Muscle of back (tissue), 3 donors: ENCODE measurements at regions not wholly inside any gene's neighbourhood (a gene's known extent, or its start where the extent isn't known, plus 50 kb on each side); places are given as distances from the start of the nearest gene placed in this dataset.
"Not testable (repeated sequence)": the region's sequence is repeated elsewhere in the genome, so short reads cannot be mapped to it uniquely, and the experiment has no call there.

Experiments used
- DNase-seq, 3 donors: peaks; one replicate each; pipeline versions ENCODE4 v3.0.0 to v3.0.0-alpha.2; 2013

GRCh38 chr12:131389054-131390013 lies 321.6 kb upstream of the SFSWAP start:
- no peak for DNase-seq

DNA sequence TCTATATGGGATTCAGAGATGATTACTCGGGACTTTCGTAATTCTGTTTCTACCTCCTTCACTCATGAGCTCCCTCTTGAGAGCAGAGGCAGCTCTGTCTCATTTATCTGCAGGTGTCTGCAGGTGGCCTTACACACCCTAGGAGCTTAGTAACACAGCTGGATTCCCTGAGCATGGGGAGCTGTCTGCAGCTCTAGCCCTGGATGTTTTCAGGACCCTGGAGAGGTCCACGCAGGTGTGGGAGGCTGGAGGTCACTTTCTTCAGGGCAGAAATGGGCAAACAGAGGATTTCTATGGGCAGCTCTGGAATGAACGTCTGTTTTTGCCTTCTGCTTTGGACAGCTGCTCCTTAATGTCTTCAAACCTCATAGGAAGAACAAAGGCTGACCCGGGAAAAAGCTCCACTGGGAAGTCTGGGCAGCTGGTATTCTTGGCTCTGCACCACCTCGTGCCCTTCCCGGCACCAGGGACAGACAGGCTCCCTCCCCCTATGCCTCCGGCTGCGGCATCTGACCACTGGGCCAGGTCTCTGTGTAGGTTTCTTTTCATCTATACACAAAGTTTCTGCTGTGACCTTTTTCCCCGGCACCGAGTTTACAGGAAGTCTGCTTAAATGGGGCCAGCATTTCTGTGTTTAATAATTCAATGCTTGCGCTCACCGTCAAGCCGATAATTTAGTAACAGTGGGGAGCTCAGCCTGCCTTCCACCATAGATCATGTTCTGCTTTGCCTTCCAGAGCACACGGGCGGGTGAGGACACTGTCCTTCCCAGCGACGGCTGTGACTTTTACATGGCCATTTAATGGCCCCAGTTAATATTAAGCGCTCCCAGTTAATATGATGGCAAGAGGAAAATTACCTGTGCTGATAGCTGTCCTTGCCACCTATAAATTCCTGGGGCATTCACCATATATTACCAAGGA lies 320.2 kb upstream of the SFSWAP start:
- DNase-seq = peak in 2 of 3 donors; percentile 27 to 46

GRCh38 chr12:131391399-131391798 lies 319.5 kb upstream of the SFSWAP start:
- no peak for DNase-seq

DNA sequence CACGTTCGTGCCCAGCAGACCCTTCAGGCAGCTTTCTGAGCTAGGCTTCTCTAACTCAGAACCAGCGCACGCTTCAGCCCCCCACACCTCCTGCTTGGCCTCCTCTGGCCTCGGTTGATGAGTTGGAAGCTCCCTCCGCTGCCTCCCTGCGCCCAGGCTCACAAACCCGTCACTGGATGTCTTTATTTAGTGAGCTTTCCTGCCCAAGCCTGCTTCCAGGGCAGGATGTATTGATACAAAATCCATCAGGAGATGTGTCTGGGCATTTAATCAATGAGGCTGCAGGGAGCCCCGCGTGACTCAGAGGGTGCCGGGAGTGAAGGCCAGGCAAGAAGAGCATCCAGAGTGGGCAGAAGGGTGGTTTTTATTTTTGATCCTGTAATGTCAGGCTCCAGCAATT lies 316.1 kb upstream of the SFSWAP start:
- not testable (repeated sequence) for DNase-seq

DNA sequence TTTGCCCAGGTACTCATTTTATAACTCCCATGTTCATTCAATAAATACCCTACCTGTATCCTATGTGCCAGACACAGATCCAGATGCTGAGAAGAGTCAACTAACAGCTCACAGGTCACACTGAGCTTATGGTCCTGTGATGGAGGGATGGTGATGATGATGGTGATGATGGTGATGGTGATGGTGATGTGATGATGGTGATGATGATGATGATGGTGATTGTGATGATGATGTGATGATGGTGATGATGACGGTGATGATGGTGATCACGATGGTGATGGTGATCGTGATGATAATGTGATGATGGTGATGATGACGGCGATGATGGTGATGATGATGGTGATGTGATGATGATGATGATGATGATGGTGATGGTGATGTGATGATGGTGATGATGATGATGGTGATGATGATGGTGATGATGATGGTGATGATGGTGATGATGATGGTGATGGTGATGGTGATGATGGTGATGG lies 315.6 kb upstream of the SFSWAP start:
- DNase-seq = not testable (repeated sequence)

DNA sequence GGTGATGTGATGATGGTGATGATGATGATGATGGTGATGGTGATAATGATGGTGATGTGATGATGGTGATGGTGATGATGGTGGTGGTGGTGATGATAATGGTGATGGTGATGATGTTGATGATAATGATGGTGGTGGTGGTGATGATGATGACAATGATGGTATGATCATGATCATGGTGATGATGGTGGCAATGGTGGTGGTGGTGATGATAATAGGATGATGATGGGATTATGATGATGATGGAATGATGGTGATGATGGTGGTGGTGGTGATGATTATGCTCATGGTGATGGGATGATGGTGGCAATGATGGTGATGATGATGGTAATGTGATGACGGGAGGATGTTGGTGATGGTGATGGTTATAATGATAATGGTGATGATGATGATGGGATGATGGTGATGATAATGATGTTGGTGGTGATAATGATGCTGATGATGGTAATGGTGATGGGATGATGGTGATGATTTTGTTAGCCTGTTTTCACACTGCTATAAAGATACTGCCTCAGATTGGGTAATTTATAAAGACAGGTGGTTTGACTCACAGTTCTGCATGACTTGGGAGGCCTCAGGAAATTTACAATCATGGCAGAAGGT lies 314.8 kb upstream of the SFSWAP start:
- no peak for DNase-seq

- DNase-seq = no peak
Measured at GRCh38 chr12:131397493-131398181, 313.3 kb upstream of the SFSWAP start.

GRCh38 chr12:131399000-131399399 lies 311.9 kb upstream of the SFSWAP start:
- no peak for DNase-seq

- DNase-seq = not testable (repeated sequence)
Measured at GRCh38 chr12:131400668-131401294, 310.1 kb upstream of the SFSWAP start.

DNA sequence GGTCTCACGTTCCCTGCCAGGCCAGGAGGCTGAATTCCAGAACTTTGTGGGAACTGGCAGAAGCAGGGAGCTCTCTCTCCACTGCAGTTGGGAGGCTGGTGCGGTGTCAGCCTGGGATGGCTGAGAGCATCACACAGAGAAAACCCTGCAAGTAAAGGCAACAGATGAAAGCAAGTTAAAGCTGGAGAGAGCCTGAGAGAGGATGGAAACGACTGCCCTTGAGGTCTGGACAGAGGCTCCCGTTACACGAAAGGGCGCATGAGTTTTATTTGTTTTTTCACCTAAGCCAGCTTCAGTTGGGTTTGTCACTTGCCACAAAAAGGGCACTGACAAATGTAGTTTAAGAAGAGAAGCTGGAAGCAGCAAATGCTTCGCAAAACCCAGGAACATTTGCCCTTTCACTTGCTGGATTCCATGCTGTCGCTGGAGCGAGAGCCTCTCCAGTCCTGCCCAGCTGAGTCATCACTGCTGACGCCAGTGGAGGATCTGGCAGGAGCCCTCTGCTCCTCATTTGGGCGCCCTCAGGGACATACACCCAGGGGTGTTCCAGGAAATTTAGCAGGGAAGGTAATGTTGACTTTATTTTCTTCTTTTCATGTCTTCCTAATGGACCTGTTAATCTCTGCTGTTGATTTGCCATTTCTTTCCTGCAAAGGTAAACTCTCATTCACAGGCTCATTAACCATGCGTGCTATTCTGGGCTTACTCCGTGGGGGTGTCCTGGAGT lies 308.8 kb upstream of the SFSWAP start:
- not testable (repeated sequence) for DNase-seq

- no peak for DNase-seq
Measured at GRCh38 chr12:131402781-131403396, 308.0 kb upstream of the SFSWAP start.

DNA sequence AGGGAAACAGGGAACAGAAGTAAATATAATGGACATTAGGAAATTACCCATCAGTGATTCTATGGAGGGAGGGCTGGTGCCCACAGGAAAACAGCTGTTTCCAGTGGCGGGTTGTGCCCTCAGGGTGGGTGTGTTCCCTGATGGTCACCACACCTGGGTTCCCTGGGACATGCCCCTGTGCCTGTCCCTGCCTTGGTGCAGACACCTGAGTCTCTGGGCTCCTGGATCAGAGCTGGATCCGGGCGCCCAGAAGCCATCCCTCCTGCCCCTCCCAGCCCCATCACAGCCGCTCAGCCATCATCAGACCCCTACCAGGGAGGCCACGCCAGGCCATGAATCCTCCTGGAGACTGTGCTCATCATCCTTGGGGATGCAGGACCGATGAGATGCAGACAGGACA lies 307.2 kb upstream of the SFSWAP start:
- no peak for DNase-seq

DNA sequence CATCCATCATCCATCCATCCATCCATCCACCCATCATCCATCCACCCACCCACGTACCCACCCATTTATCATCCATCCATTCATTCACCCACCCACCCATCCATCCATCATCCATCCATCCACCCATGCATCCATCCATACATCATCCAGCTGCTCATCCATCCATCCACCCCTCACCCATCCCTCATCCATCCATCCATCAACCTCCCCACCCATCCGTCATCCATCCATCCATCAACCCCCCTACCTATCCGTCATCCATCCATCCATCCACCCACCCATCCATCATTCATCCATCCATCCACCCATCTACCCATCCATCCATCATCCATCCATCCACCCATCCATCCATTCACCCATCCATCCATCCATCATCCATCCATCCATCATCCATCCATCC lies 306.2 kb upstream of the SFSWAP start:
- DNase-seq = no peak

DNA sequence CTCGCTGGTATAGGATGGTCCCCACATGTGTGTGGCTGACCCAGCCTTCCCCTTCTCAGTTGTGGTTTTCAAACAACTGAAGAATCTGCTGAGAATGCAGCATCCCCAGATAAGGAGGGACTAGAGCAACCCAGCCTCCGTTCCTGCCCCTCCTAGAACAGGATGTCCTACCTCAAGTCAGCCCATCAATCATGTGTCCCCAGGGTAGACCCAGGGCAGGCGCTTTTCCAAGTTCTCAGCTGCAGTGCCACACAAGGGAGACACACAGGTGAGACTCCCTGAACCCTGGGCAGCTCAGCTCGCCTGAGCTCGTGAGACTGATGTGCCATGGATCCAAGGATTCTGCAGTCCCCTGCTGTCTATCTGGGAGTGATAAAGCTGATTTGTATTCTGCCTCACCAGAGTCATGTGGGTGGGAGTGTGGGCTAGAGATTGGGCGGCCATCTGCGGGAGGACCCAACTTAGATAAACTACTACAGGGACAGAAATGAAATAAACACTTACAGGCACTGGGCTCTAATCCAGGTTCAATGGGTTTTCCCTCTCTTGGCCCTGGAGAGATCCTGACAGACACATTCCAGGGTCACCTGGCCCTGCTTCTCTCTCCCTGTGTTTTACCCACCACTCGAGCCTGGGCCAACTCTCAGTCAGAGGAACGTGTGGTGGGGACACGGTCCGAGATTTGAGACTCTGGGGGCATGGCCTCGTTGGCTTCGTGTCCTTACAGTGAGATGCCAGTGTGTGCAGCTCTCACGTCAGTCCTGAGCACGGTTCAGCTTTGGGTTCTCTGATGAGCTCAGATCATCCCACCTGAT lies 303.5 kb upstream of the SFSWAP start:
- DNase-seq = no peak

GRCh38 chr12:131408036-131408365 lies 302.9 kb upstream of the SFSWAP start:
- DNase-seq = no peak

- no peak for DNase-seq
Measured at GRCh38 chr12:131408484-131408883, 302.4 kb upstream of the SFSWAP start.

DNA sequence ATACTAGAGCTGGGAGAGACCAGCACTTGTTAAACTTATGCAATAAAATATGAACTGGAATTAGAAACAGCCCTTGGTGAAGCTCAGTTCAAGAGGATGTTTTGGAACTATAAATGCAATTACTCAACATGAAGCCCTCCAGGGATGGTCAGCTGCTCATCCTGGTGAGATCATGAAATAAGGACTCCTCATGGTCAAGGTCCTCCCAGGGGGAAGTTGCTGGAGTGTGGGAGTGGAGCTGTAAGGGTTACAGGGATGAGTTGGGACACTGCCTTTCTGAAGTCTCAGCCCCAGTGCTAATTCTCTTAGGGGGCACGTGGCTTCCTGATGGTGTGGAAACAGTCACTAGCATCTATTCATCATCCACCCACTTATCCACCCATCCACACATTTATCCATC lies 301.7 kb upstream of the SFSWAP start:
- no peak for DNase-seq

GRCh38 chr12:131411827-131412226 lies 299.1 kb upstream of the SFSWAP start:
- not testable (repeated sequence) for DNase-seq

- DNase-seq = no peak
Measured at GRCh38 chr12:131413006-131413405, 297.9 kb upstream of the SFSWAP start.
